Transverse colon (tissue), 4 donors: ENCODE measurements at regions not wholly inside any gene's neighbourhood (a gene's known extent, or its start where the extent isn't known, plus 50 kb on each side); places are given as distances from the start of the nearest gene placed in this dataset.

Experiments used
- POLR2A ChIP-seq: fragments of 450-650 bp; IDR thresholded peaks from one replicate; pipeline ENCODE4 v1.6.1; 2016; ENCODE audit warnings: antibody characterized with exemption, mild to moderate bottlenecking, moderate library complexity
- POLR2AphosphoS5 ChIP-seq, 3 donors: sonication (generic); formaldehyde crosslinking; IDR thresholded peaks; one replicate each; pipeline ENCODE4 v1.6.1; 2016; ENCODE audit warnings: antibody characterized with exemption in 3 of 3
- TF ChIP-seq, protein P1 (sequence below), 5 experiments: fragments of 200-600 bp in 3 of 5; fragments of 450-650 bp in 2 of 5; sonication (generic) in 3 of 5; IDR thresholded peaks; 1 replicate in 2 of 5; 2 replicates in 3 of 5; pipeline ENCODE4 v1.5.1; 2016 to 2017; ENCODE audit warnings: antibody characterized with exemption in 5 of 5, inconsistent platforms in 3 of 5, mild to moderate bottlenecking in 2 of 5, moderate library complexity in 1 of 5

DNA sequence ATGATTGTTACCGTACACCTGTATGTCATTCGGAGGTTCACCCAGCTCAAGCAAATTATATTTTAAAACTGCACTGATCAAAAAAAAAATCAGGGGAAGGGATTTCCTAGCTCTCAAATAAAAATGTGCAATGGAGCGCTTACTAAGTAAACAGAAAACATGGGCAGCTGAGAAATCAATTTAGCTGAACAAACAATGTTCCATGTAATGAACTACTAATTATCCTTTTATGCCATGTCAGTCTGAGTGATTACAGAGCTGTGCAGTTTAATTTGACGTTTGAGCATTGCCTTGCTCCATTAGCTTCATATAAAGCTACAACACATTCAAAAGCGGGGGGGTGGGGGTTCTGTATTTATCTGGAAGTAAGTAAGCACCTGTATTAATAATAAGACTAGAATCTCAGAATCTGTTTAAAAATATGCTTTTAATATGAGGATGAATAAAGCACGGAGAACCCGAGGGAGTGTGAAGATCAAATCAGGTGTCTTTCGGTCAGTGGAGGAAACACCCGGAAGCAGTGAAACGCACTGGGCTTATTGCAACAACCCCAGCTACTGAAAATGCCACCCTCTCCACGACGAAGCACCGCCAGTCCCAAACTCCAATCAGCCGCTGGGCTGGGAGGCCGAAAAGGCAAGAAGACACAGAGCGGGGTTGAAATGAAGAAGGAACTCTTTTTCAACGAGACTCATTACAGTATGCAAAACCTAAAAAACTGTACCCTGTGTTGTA lies 196.5 kb upstream of the ATP11B start:
- no peak for TF ChIP-seq POLR2A
- TF ChIP-seq, protein P1, sequence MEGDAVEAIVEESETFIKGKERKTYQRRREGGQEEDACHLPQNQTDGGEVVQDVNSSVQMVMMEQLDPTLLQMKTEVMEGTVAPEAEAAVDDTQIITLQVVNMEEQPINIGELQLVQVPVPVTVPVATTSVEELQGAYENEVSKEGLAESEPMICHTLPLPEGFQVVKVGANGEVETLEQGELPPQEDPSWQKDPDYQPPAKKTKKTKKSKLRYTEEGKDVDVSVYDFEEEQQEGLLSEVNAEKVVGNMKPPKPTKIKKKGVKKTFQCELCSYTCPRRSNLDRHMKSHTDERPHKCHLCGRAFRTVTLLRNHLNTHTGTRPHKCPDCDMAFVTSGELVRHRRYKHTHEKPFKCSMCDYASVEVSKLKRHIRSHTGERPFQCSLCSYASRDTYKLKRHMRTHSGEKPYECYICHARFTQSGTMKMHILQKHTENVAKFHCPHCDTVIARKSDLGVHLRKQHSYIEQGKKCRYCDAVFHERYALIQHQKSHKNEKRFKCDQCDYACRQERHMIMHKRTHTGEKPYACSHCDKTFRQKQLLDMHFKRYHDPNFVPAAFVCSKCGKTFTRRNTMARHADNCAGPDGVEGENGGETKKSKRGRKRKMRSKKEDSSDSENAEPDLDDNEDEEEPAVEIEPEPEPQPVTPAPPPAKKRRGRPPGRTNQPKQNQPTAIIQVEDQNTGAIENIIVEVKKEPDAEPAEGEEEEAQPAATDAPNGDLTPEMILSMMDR (IDR thresholded peaks at IDR 0.05): no peak
- TF ChIP-seq POLR2AphosphoS5 (IDR thresholded peaks at IDR 0.05): no peak
